Fibroblast of lung (primary cell): ENCODE measurements at regions not wholly inside any gene's neighbourhood (a gene's known extent, or its start where the extent isn't known, plus 50 kb on each side); places are given as distances from the start of the nearest gene placed in this dataset.

Experiments
- DNase-seq, 2 donors: peaks; one replicate each; pipeline versions ENCODE4 v3.0.0 to v3.0.0-alpha.2; 2010; ENCODE audit warnings: low read depth in 2 of 2
- H2AFZ ChIP-seq: 2 replicates; pipeline ENCODE4 v1.5.1; 2012; ENCODE audit warnings: low read length, control low read depth, inconsistent platforms
- H3K27ac ChIP-seq: 2 replicates; pipeline ENCODE4 v1.5.1; 2011; ENCODE audit warnings: low read length, control low read depth; ENCODE audit not compliant: insufficient read depth
- H3K27me3 ChIP-seq: 2 replicates; pipeline ENCODE4 v1.5.1; 2011; ENCODE audit warnings: mild to moderate bottlenecking, low read length; ENCODE audit not compliant: control insufficient read depth, insufficient read depth
- H3K36me3 ChIP-seq: 2 replicates; pipeline ENCODE4 v1.5.1; 2011; ENCODE audit warnings: low read length; ENCODE audit not compliant: control insufficient read depth, insufficient read depth
- H3K4me1 ChIP-seq: 2 replicates; pipeline ENCODE4 v1.5.1; 2011; ENCODE audit warnings: low read length; ENCODE audit not compliant: control insufficient read depth, insufficient read depth; ENCODE audit errors: extremely low read depth
- H3K4me2 ChIP-seq: 2 replicates; pipeline ENCODE4 v1.5.1; 2011; ENCODE audit warnings: low read length, control low read depth; ENCODE audit not compliant: insufficient read depth; ENCODE audit errors: extremely low read depth
- H3K4me3 ChIP-seq, 4 experiments: fragments of 200-600 bp in 1 of 4; sonication (generic) in 1 of 4; replicated peaks in 1 of 4; 2 replicates each; pipeline ENCODE4 v1.5.1; 2011 to 2016; ENCODE audit warnings: low read length in 4 of 4, low read depth in 3 of 4, mild to moderate bottlenecking in 3 of 4, control low read depth in 2 of 4, inconsistent platforms in 1 of 4, mixed read lengths in 1 of 4; ENCODE audit not compliant: insufficient read depth in 1 of 4; ENCODE audit errors: control extremely low read depth in 1 of 4
- H3K79me2 ChIP-seq: 2 replicates; pipeline ENCODE4 v1.5.1; 2012; ENCODE audit warnings: mild to moderate bottlenecking, low read length, inconsistent platforms; ENCODE audit not compliant: control insufficient read depth, insufficient read depth
- H3K9ac ChIP-seq: 2 replicates; pipeline ENCODE4 v1.5.1; 2011; ENCODE audit warnings: mild to moderate bottlenecking, low read length, control low read depth; ENCODE audit not compliant: insufficient read depth
- H3K9me3 ChIP-seq: 2 replicates; pipeline ENCODE4 v1.5.1; 2012; ENCODE audit warnings: low read depth, low read length; ENCODE audit not compliant: control insufficient read depth, insufficient read depth
- H4K20me1 ChIP-seq: 2 replicates; pipeline ENCODE4 v1.5.1; 2011; ENCODE audit warnings: low read length; ENCODE audit not compliant: control insufficient read depth, insufficient read depth; ENCODE audit errors: extremely low read depth
- CTCF ChIP-seq, 2 donors: IDR thresholded peaks in 1 of 2; conservative IDR thresholded peaks in 1 of 2; 1 replicate in 1 of 2; 2 replicates in 1 of 2; pipeline ENCODE4 v1.5.1; 2011 to 2012; ENCODE audit warnings: low read length in 2 of 2, control low read depth in 1 of 2, inconsistent platforms in 1 of 2, low read depth in 1 of 2, mild to moderate bottlenecking in 1 of 2
- EZH2 ChIP-seq: IDR thresholded peaks from 2 replicates; pipeline ENCODE4 v1.5.1; 2012; ENCODE audit warnings: low read length, control low read depth, mild to moderate bottlenecking; ENCODE audit errors: missing control alignments

GRCh38 chr2:131418625-131419024 is 54.7 kb upstream of the RAB6D start:
- no peak overlapping the region for H2AFZ ChIP-seq
- DNase-seq: no peak
- H4K20me1 ChIP-seq: no peaks in the 10 kb centered on the region
- TF ChIP-seq EZH2 (no peak), CTCF (conservative IDR thresholded peaks at IDR 0.05 in 1 of 2, IDR thresholded peaks at IDR 0.05 in 1 of 2; ENCODE audit: low read depth in 1 of 2, low read length in 2 of 2) (no peak)
- peaks cover 8% of the 10 kb centered on the region for H3K27me3 ChIP-seq
- H3K4me1 ChIP-seq: no peaks in the 10 kb centered on the region
- no peaks in the 10 kb centered on the region for H3K9me3 ChIP-seq
- H3K79me2 ChIP-seq: no peaks in the 10 kb centered on the region
- H3K4me2 ChIP-seq: no peak overlapping the region
- no peak overlapping the region for H3K4me3 ChIP-seq
- no peak overlapping the region for H3K9ac ChIP-seq
- H3K27ac ChIP-seq: no peak overlapping the region
- H3K36me3 ChIP-seq: no peaks in the 10 kb centered on the region

- H3K79me2 ChIP-seq: no peaks in the 10 kb centered on the region
- H3K36me3 ChIP-seq: no peaks in the 10 kb centered on the region
- no peak overlapping the region for H3K4me3 ChIP-seq
- no peaks in the 10 kb centered on the region for H3K9me3 ChIP-seq
- no peak overlapping the region for H3K27ac ChIP-seq
- H3K4me2 ChIP-seq: no peak overlapping the region
- H3K4me1 ChIP-seq: no peaks in the 10 kb centered on the region
- H3K9ac ChIP-seq: no peak overlapping the region
- no peak for TF ChIP-seq EZH2
- TF ChIP-seq CTCF (conservative IDR thresholded peaks at IDR 0.05 in 1 of 2, IDR thresholded peaks at IDR 0.05 in 1 of 2; ENCODE audit: low read depth in 1 of 2, low read length in 2 of 2): no peak
- peak in 1 of 2 donors; percentile 75 for DNase-seq
- H4K20me1 ChIP-seq: no peaks in the 10 kb centered on the region
- H2AFZ ChIP-seq: no peak overlapping the region
- peaks cover 6% of the 10 kb centered on the region for H3K27me3 ChIP-seq
These were observed 53.9 kb upstream of the RAB6D start for GRCh38 chr2:131417886-131418285.

GRCh38 chr2:131413785-131414184 is 49.8 kb upstream of the RAB6D start:
- Histone ChIP-seq H3K27ac (no peak overlapping the region), H3K9ac (no peak overlapping the region), H3K79me2 (no peaks in the 10 kb centered on the region), H3K4me1 (no peaks in the 10 kb centered on the region), H3K9me3 (no peaks in the 10 kb centered on the region), H3K36me3 (no peaks in the 10 kb centered on the region), H2AFZ (no peak overlapping the region), H3K27me3 (peaks cover 2% of the 10 kb centered on the region), H4K20me1 (no peaks in the 10 kb centered on the region), H3K4me2 (no peak overlapping the region), H3K4me3 (no peak overlapping the region)
- DNase-seq: no peak
- TF ChIP-seq EZH2 (no peak), CTCF (conservative IDR thresholded peaks at IDR 0.05 in 1 of 2, IDR thresholded peaks at IDR 0.05 in 1 of 2; ENCODE audit: low read depth in 1 of 2, low read length in 2 of 2) (no peak)
